ENCODE measurements at regions not wholly inside any gene's neighbourhood (a gene's known extent, or its start where the extent isn't known, plus 50 kb on each side); places are given as distances from the start of the nearest gene placed in this dataset.

GRCh38 chr12:18946106-18946505 lies 183.4 kb upstream of the PLEKHA5 start:
- no peak for TF ChIP-seq CTCF (IDR thresholded peaks at IDR 0.05; ENCODE audit: control insufficient read depth, extremely low read depth, insufficient read depth)

GRCh38 chr12:18951218-18951617 lies 178.3 kb upstream of the PLEKHA5 start:
- no peak for DNase-seq (ENCODE audit: low read depth)
- no peak for TF ChIP-seq CTCF (IDR thresholded peaks at IDR 0.05; ENCODE audit: control insufficient read depth, extremely low read depth, insufficient read depth)
- no peak overlapping the region for H3K4me3 ChIP-seq (ENCODE audit: low read depth, low read length)

More at GRCh38 chr12:18946106-18946505, 183.4 kb upstream of the PLEKHA5 start:
- no peak overlapping the region for H3K4me3 ChIP-seq (ENCODE audit: low read depth, low read length)
- DNase-seq (ENCODE audit: low read depth), result no peak

- no peak for TF ChIP-seq CTCF (IDR thresholded peaks at IDR 0.05; ENCODE audit: control insufficient read depth, extremely low read depth, insufficient read depth)
Observed at GRCh38 chr12:18953505-18953904, 176.0 kb upstream of the PLEKHA5 start.

GRCh38 chr12:18955594-18955993 lies 173.9 kb upstream of the PLEKHA5 start:
- H3K4me3 ChIP-seq (ENCODE audit: low read depth, low read length), result no peak overlapping the region
- no peak for TF ChIP-seq CTCF (IDR thresholded peaks at IDR 0.05; ENCODE audit: control insufficient read depth, extremely low read depth, insufficient read depth)
- no peak for DNase-seq (ENCODE audit: low read depth)

More at GRCh38 chr12:18953505-18953904, 176.0 kb upstream of the PLEKHA5 start:
- H3K4me3 ChIP-seq (ENCODE audit: low read depth, low read length), result no peak overlapping the region
- peak; percentile 7 for DNase-seq (ENCODE audit: low read depth)

GRCh38 chr12:18965203-18965602 lies 164.3 kb upstream of the PLEKHA5 start:
- no peak for TF ChIP-seq CTCF (IDR thresholded peaks at IDR 0.05; ENCODE audit: control insufficient read depth, extremely low read depth, insufficient read depth)
- no peak for DNase-seq (ENCODE audit: low read depth)

GRCh38 chr12:18966954-18967353 lies 162.6 kb upstream of the PLEKHA5 start:
- TF ChIP-seq CTCF (IDR thresholded peaks at IDR 0.05; ENCODE audit: control insufficient read depth, extremely low read depth, insufficient read depth), result no peak
- no peak for DNase-seq (ENCODE audit: low read depth)
- no peak overlapping the region for H3K4me3 ChIP-seq (ENCODE audit: low read depth, low read length)

More at GRCh38 chr12:18965203-18965602, 164.3 kb upstream of the PLEKHA5 start:
- no peak overlapping the region for H3K4me3 ChIP-seq (ENCODE audit: low read depth, low read length)

GRCh38 chr12:18967814-18968213 lies 161.7 kb upstream of the PLEKHA5 start:
- no peak for TF ChIP-seq CTCF (IDR thresholded peaks at IDR 0.05; ENCODE audit: control insufficient read depth, extremely low read depth, insufficient read depth)
- no peak overlapping the region for H3K4me3 ChIP-seq (ENCODE audit: low read depth, low read length)
- no peak for DNase-seq (ENCODE audit: low read depth)

Data from LNCaP clone FGC (cell line).